Trophoblast cell (in vitro differentiated cells and primary cell): ENCODE measurements at regions not wholly inside any gene's neighbourhood (a gene's known extent, or its start where the extent isn't known, plus 50 kb on each side); places are given as distances from the start of the nearest gene placed in this dataset.
"Not testable (repeated sequence)": the region's sequence is repeated elsewhere in the genome, so short reads cannot be mapped to it uniquely, and the experiment has no call there.

Experiments
- DNase-seq, 2 donors: peaks; one replicate each; pipeline ENCODE4 v3.0.0-alpha.2; 2016
- H2AFZ ChIP-seq: 2 replicates; pipeline ENCODE4 v1.6.1; 2013; ENCODE audit warnings: low read length, moderate library complexity, mild to moderate bottlenecking; ENCODE audit not compliant: insufficient read depth, poor library complexity
- H2AK5ac ChIP-seq: 2 replicates; pipeline ENCODE4 v1.6.1; 2013; ENCODE audit warnings: mild to moderate bottlenecking, low read length
- H2BK120ac ChIP-seq: 2 replicates; pipeline ENCODE4 v1.6.1; 2013; ENCODE audit warnings: low read length, mild to moderate bottlenecking, moderate library complexity; ENCODE audit not compliant: insufficient read depth, poor library complexity
- H2BK12ac ChIP-seq: 2 replicates; pipeline ENCODE4 v1.6.1; 2013; ENCODE audit warnings: mild to moderate bottlenecking, low read length, moderate library complexity
- H2BK5ac ChIP-seq: 2 replicates; pipeline ENCODE4 v1.6.1; 2013; ENCODE audit warnings: low read length, low read depth, moderate library complexity, mild to moderate bottlenecking; ENCODE audit not compliant: poor library complexity
- H3K14ac ChIP-seq: 2 replicates; pipeline ENCODE4 v1.6.1; 2013; ENCODE audit warnings: mild to moderate bottlenecking, low read length
- H3K18ac ChIP-seq: 2 replicates; pipeline ENCODE4 v1.6.1; 2013; ENCODE audit warnings: mild to moderate bottlenecking, low read length
- H3K23ac ChIP-seq: 2 replicates; pipeline ENCODE4 v1.6.1; 2013; ENCODE audit warnings: low read length
- H3K27ac ChIP-seq: 2 replicates; pipeline ENCODE4 v1.5.1; 2013; ENCODE audit warnings: low read depth, mild to moderate bottlenecking, inconsistent platforms, low read length, moderate library complexity
- H3K27me3 ChIP-seq: 2 replicates; pipeline ENCODE4 v1.6.1; 2013; ENCODE audit warnings: inconsistent platforms, mild to moderate bottlenecking, low read length, moderate library complexity; ENCODE audit not compliant: insufficient read depth
- H3K36me3 ChIP-seq, 2 experiments: 1 replicate in 1 of 2; 2 replicates in 1 of 2; pipeline ENCODE4 v1.6.1; 2013; ENCODE audit warnings: low read length in 2 of 2, mild to moderate bottlenecking in 2 of 2, moderate library complexity in 1 of 2; ENCODE audit not compliant: insufficient read depth in 2 of 2, control insufficient read depth in 1 of 2
- H3K4ac ChIP-seq: 2 replicates; pipeline ENCODE4 v1.6.1; 2013; ENCODE audit warnings: low read depth, mild to moderate bottlenecking, low read length, moderate library complexity
- H3K4me1 ChIP-seq, 2 experiments: 1 replicate in 1 of 2; 2 replicates in 1 of 2; pipeline ENCODE4 v1.6.1; 2013; ENCODE audit warnings: low read length in 2 of 2, mild to moderate bottlenecking in 2 of 2, moderate library complexity in 1 of 2; ENCODE audit not compliant: insufficient read depth in 2 of 2, control insufficient read depth in 1 of 2
- H3K4me2 ChIP-seq: 2 replicates; pipeline ENCODE4 v1.6.1; 2013; ENCODE audit warnings: inconsistent platforms, mild to moderate bottlenecking, low read length, moderate library complexity
- H3K4me3 ChIP-seq: 2 replicates; pipeline ENCODE4 v1.5.1; 2013; ENCODE audit warnings: mild to moderate bottlenecking, low read depth, low read length, inconsistent platforms
- H3K79me1 ChIP-seq: one replicate; pipeline ENCODE4 v1.6.1; 2013; ENCODE audit warnings: low read length
- H3K79me2 ChIP-seq: 2 replicates; pipeline ENCODE4 v1.6.1; 2013; ENCODE audit warnings: low read length, mild to moderate bottlenecking; ENCODE audit not compliant: control insufficient read depth, insufficient read depth, poor library complexity
- H3K9ac ChIP-seq: 2 replicates; pipeline ENCODE4 v1.6.1; 2013; ENCODE audit warnings: mild to moderate bottlenecking, low read length
- H3K9me3 ChIP-seq: 2 replicates; pipeline ENCODE4 v1.6.1; 2013; ENCODE audit warnings: low read depth, mild to moderate bottlenecking, control low read depth, inconsistent platforms, low read length; ENCODE audit not compliant: insufficient read depth
- H4K12ac ChIP-seq: 2 replicates; pipeline ENCODE4 v1.6.1; 2013; ENCODE audit warnings: low read depth, mild to moderate bottlenecking, low read length, moderate library complexity
- H4K8ac ChIP-seq: 2 replicates; pipeline ENCODE4 v1.6.1; 2013; ENCODE audit warnings: low read depth, mild to moderate bottlenecking, low read length, moderate library complexity
- H4K91ac ChIP-seq: one replicate; pipeline ENCODE4 v1.6.1; 2013; ENCODE audit warnings: low read depth, mild to moderate bottlenecking, low read length, moderate library complexity
- WGBS: extraction: QIAGEN DNeasy Blood & Tissue Kit; methylation state at CpG from one replicate; pipeline ENCODE4 v1.1.7; 2013; ENCODE audit warnings: missing lambda C conversion rate; ENCODE audit not compliant: insufficient read length, insufficient coverage; ENCODE audit errors: extremely low coverage; 5-methylcytosine and 5-hydroxymethylcytosine counted together

DNA sequence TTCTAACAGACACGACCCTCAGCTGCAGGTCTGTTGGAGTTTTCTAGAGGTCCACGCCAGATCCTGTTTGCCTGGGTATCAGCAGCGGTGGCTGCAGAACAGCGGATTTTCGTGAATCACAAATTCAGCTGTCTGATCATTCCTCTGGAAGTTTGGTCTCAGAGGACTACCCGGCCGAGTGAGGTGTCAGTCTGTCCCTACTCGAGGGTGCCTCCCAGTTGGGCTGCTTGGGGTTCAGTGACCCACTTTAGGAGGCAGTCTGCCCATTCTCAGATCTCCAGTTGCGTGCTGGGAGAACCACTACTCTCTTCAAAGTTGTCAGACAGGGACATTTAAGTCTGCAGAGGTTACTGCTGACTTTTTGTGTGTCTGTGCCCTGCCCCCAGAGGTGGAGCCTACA lies 1664.1 kb downstream of the RPIA start:
- H4K12ac ChIP-seq, H3K18ac ChIP-seq, H3K14ac ChIP-seq, H3K27ac ChIP-seq, H3K4me2 ChIP-seq, H3K9me3 ChIP-seq, H4K91ac ChIP-seq, H3K36me3 ChIP-seq, H3K9ac ChIP-seq, H4K8ac ChIP-seq, H3K27me3 ChIP-seq, H3K4me1 ChIP-seq, H3K79me2 ChIP-seq, H2AK5ac ChIP-seq, H2BK12ac ChIP-seq, H2BK120ac ChIP-seq, H3K4ac ChIP-seq, H3K4me3 ChIP-seq, DNase-seq, H2BK5ac ChIP-seq, H3K23ac ChIP-seq, H3K79me1 ChIP-seq, H2AFZ ChIP-seq: not testable (repeated sequence)
- no CpG with 5 or more reads among the region's 9 CpGs for WGBS

DNA sequence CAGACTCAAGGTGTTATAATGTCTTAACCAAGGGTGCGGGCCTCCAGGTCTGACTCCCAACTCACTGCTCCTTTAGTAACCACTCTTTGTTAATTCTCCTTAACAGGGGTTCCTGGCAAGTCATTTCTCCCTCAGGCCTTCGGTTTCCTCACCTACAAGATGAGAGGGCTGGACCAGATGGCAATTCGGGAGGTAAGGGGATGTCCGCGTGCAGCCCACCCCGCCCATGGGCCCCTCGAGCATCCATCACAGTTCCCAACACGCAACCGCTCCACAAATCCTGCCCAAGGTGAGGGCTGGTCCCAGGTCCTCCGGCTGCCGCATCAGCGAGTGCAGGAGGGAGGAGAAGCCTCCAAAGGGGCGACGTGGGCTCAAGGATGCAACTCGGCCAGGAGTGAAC lies 1667.9 kb downstream of the RPIA start:
- not testable (repeated sequence) for H3K27me3 ChIP-seq, H4K91ac ChIP-seq, DNase-seq, H3K36me3 ChIP-seq, H3K14ac ChIP-seq, H4K8ac ChIP-seq, H3K18ac ChIP-seq, H2BK12ac ChIP-seq, H3K4me2 ChIP-seq, H2BK5ac ChIP-seq, H3K4me3 ChIP-seq, H3K23ac ChIP-seq, H2AFZ ChIP-seq, H3K79me1 ChIP-seq, H2AK5ac ChIP-seq, H2BK120ac ChIP-seq, H3K79me2 ChIP-seq, H3K9me3 ChIP-seq, H3K27ac ChIP-seq, H4K12ac ChIP-seq, H3K9ac ChIP-seq, H3K4me1 ChIP-seq, H3K4ac ChIP-seq
- WGBS = no CpG with 5 or more reads among the region's 15 CpGs

GRCh38 chr2:90359887-90360730 lies 1668.6 kb downstream of the RPIA start:
- H3K27me3 ChIP-seq, H3K79me1 ChIP-seq, H3K14ac ChIP-seq, H3K4me1 ChIP-seq, H3K23ac ChIP-seq, H2BK120ac ChIP-seq, H3K18ac ChIP-seq, H3K9me3 ChIP-seq, H3K79me2 ChIP-seq, H3K36me3 ChIP-seq, H4K12ac ChIP-seq, H3K4me2 ChIP-seq, H4K91ac ChIP-seq, H3K4ac ChIP-seq, H3K4me3 ChIP-seq, H3K9ac ChIP-seq, H2BK12ac ChIP-seq, H2AFZ ChIP-seq, DNase-seq, H2BK5ac ChIP-seq, H3K27ac ChIP-seq, H4K8ac ChIP-seq, H2AK5ac ChIP-seq: not testable (repeated sequence)
- no CpG with 5 or more reads among the region's 93 CpGs for WGBS

DNA sequence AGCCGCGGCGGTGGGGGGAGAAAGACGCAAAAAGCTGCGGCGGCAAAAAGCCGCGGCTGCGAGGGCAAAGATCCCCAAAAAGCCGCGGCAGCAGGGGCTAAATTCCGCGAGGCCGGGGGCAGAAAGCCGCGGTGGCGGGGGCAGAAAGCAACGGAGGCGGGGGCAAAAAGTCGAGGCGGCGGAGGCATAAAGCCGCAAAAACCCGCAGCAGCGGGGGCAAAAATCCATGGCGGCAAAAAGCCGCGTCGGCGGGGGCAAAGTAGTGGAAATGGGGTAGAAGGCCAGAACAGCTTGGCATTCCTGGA lies 1669.2 kb downstream of the RPIA start:
- not testable (repeated sequence) for H3K79me1 ChIP-seq, H2BK120ac ChIP-seq, H2BK12ac ChIP-seq, H4K12ac ChIP-seq, H2AK5ac ChIP-seq, H3K27me3 ChIP-seq, DNase-seq, H3K18ac ChIP-seq, H3K4ac ChIP-seq, H4K8ac ChIP-seq, H3K79me2 ChIP-seq, H2AFZ ChIP-seq, H3K23ac ChIP-seq, H2BK5ac ChIP-seq, H3K36me3 ChIP-seq, H3K9ac ChIP-seq, H3K9me3 ChIP-seq, H3K27ac ChIP-seq, H4K91ac ChIP-seq, H3K14ac ChIP-seq, H3K4me3 ChIP-seq, H3K4me2 ChIP-seq, H3K4me1 ChIP-seq
- WGBS = no CpG with 5 or more reads among the region's 30 CpGs
